ENCODE measurements at regions not wholly inside any gene's neighbourhood (a gene's known extent, or its start where the extent isn't known, plus 50 kb on each side); places are given as distances from the start of the nearest gene placed in this dataset.

GRCh38 chr6:150723345-150723658 lies 123.6 kb downstream of the PLEKHG1 start:
- Histone ChIP-seq H3K27ac (no peak overlapping the region), H3K4me1 (peaks cover 3% of the 10 kb centered on the region), H3K9me3 (no peaks in the 10 kb centered on the region), H3K4me3 (no peak overlapping the region), H3K36me3 (replicated peaks in 1 of 2; ENCODE audit: insufficient read depth in 1 of 2, low read depth in 2 of 2) (no peaks in the 10 kb centered on the region), H3K27me3 (no peaks in the 10 kb centered on the region)
- TF ChIP-seq CTCF (IDR thresholded peaks at IDR 0.05) (no peak), POLR2A (IDR thresholded peaks at IDR 0.05) (no peak)
- ATAC-seq (no peak), DNase-seq (no peak)
- intact Hi-C loops (cut with DNase I), result no loop called here

GRCh38 chr6:150723857-150724256 lies 124.2 kb downstream of the PLEKHG1 start:
- no peak for DNase-seq
- WGBS, 2 donors, result 81 to 90% methylated on average over 1 to 2 of the region's 2 CpGs
- no peak for ATAC-seq

GRCh38 chr6:150725795-150726194 lies 126.1 kb downstream of the PLEKHG1 start:
- no peak for TF ChIP-seq POLR2A (IDR thresholded peaks at IDR 0.05)
- no peak for TF ChIP-seq CTCF (IDR thresholded peaks at IDR 0.05)
- 75 to 81% methylated on average over 1 of the region's 1 CpG for WGBS, 2 donors
- Histone ChIP-seq H3K4me1 (peaks cover 3% of the 10 kb centered on the region), H3K9me3 (no peaks in the 10 kb centered on the region), H3K4me3 (no peak overlapping the region), H3K27ac (no peak overlapping the region), H3K27me3 (no peaks in the 10 kb centered on the region), H3K36me3 (replicated peaks in 1 of 2; ENCODE audit: insufficient read depth in 1 of 2, low read depth in 2 of 2) (no peaks in the 10 kb centered on the region)
- DNase-seq (no peak), ATAC-seq (no peak)
- intact Hi-C loops (cut with DNase I), result no loop called here

More at GRCh38 chr6:150723857-150724256, 124.2 kb downstream of the PLEKHG1 start:
- H3K4me3 ChIP-seq, result no peak overlapping the region
- H3K4me1 ChIP-seq, result peaks cover 3% of the 10 kb centered on the region
- no peaks in the 10 kb centered on the region for H3K9me3 ChIP-seq
- no peaks in the 10 kb centered on the region for H3K27me3 ChIP-seq
- no peaks in the 10 kb centered on the region for H3K36me3 ChIP-seq (replicated peaks in 1 of 2; ENCODE audit: insufficient read depth in 1 of 2, low read depth in 2 of 2)
- no peak for TF ChIP-seq POLR2A (IDR thresholded peaks at IDR 0.05)
- TF ChIP-seq CTCF (IDR thresholded peaks at IDR 0.05), result no peak
- intact Hi-C loops (cut with DNase I), result no loop called here
- H3K27ac ChIP-seq, result no peak overlapping the region

- Histone ChIP-seq H3K9me3 (no peaks in the 10 kb centered on the region), H3K36me3 (replicated peaks in 1 of 2; ENCODE audit: insufficient read depth in 1 of 2, low read depth in 2 of 2) (no peaks in the 10 kb centered on the region), H3K4me3 (no peak overlapping the region), H3K27me3 (no peaks in the 10 kb centered on the region), H3K4me1 (no peaks in the 10 kb centered on the region), H3K27ac (no peak overlapping the region)
- intact Hi-C loops (cut with DNase I), result no loop called here
- WGBS, 2 donors, result 78 to 83% methylated on average over 7 of the region's 7 CpGs
- DNase-seq (no peak), ATAC-seq (no peak)
- no peak for TF ChIP-seq CTCF (IDR thresholded peaks at IDR 0.05)
- no peak for TF ChIP-seq POLR2A (IDR thresholded peaks at IDR 0.05)
These were observed 129.6 kb downstream of the PLEKHG1 start for GRCh38 chr6:150729188-150729748.

GRCh38 chr6:150730801-150731457 lies 131.2 kb downstream of the PLEKHG1 start:
- ATAC-seq (no peak), DNase-seq (no peak)
- no peaks in the 10 kb centered on the region for H3K36me3 ChIP-seq (replicated peaks in 1 of 2; ENCODE audit: insufficient read depth in 1 of 2, low read depth in 2 of 2)
- 87% methylated on average over 7 of the region's 7 CpGs for WGBS, 2 donors
- no peaks in the 10 kb centered on the region for H3K4me1 ChIP-seq
- no peak overlapping the region for H3K4me3 ChIP-seq
- intact Hi-C loops (cut with DNase I), result no loop called here
- no peak overlapping the region for H3K27ac ChIP-seq
- no peaks in the 10 kb centered on the region for H3K9me3 ChIP-seq
- no peak for TF ChIP-seq CTCF (IDR thresholded peaks at IDR 0.05)
- no peak for TF ChIP-seq POLR2A (IDR thresholded peaks at IDR 0.05)
- no peaks in the 10 kb centered on the region for H3K27me3 ChIP-seq

Data from body of pancreas (tissue), 4 donors.